Gastrocnemius medialis (tissue), 4 donors: ENCODE measurements at regions not wholly inside any gene's neighbourhood (a gene's known extent, or its start where the extent isn't known, plus 50 kb on each side); places are given as distances from the start of the nearest gene placed in this dataset.

Experiments used
- ATAC-seq, 2 donors: fragments of 150-250 bp; one replicate each; pipeline ENCODE4 v1.9.1; 2016
- DNase-seq, 2 donors: peaks; one replicate each; pipeline ENCODE4 v3.0.0-alpha.2; 2019
- H3K27ac ChIP-seq, 4 donors: fragments of 200-600 bp; sonication (generic); 1 replicate in 1 of 4; 2 replicates in 3 of 4; pipeline ENCODE4 v1.5.1; 2016 to 2018; ENCODE audit warnings: mild to moderate bottlenecking in 2 of 4, moderate library complexity in 1 of 4
- H3K27me3 ChIP-seq, 3 donors: fragments of 200-600 bp; sonication (generic) in 2 of 3; 1 replicate in 1 of 3; 2 replicates in 2 of 3; pipeline versions ENCODE4 v1.5.1 to v1.6.0; 2016 to 2019; ENCODE audit warnings: mild to moderate bottlenecking in 1 of 3, moderate library complexity in 1 of 3
- H3K36me3 ChIP-seq, 2 donors: fragments of 200-600 bp; sonication (generic) in 1 of 2; one replicate each; pipeline ENCODE4 v1.5.1; 2017 to 2018
- H3K4me1 ChIP-seq, 2 donors: fragments of 200-600 bp; sonication (generic) in 1 of 2; one replicate each; pipeline ENCODE4 v1.5.1; 2016 to 2017; ENCODE audit warnings: mild to moderate bottlenecking in 2 of 2
- H3K4me3 ChIP-seq, 4 donors: fragments of 200-600 bp; sonication (generic) in 3 of 4; 1 replicate in 1 of 4; 2 replicates in 3 of 4; pipeline ENCODE4 v1.5.1; 2016 to 2019; ENCODE audit warnings: mild to moderate bottlenecking in 2 of 4
- H3K9me3 ChIP-seq, 3 donors: fragments of 200-600 bp; sonication (generic) in 2 of 3; 1 replicate in 1 of 3; 2 replicates in 2 of 3; pipeline ENCODE4 v1.5.1; 2016 to 2019
- CTCF ChIP-seq, 5 experiments: fragments of 450-650 bp in 3 of 5; fragments of 200-600 bp in 2 of 5; sonication (generic) in 2 of 5; IDR thresholded peaks in 4 of 5; conservative IDR thresholded peaks in 1 of 5; 1 replicate in 4 of 5; 2 replicates in 1 of 5; pipeline ENCODE4 v1.5.1; 2016 to 2019; ENCODE audit warnings: antibody characterized with exemption in 5 of 5, mild to moderate bottlenecking in 3 of 5, moderate library complexity in 3 of 5
- POLR2A ChIP-seq, 2 donors: fragments of 450-650 bp; IDR thresholded peaks; one replicate each; pipeline ENCODE4 v1.6.1; 2017; ENCODE audit warnings: antibody characterized with exemption in 2 of 2, mild to moderate bottlenecking in 2 of 2, moderate library complexity in 2 of 2
- in situ Hi-C, 4 donors: fragments of 200-750 bp; cut with MboI; loops; one replicate each; pipeline versions ENCODE4 v1.15.0 to v1.8.0; 2017; ENCODE audit warnings: low sequenced_read_pairs in 4 of 4
- intact Hi-C: fragments of 100-400 bp; cut with DNase I; formaldehyde crosslinking; loops from one replicate; pipeline ENCODE4 v1.15.1; 2023; ENCODE audit warnings: low total_unique reads

GRCh38 chr13:73960474-73960873 lies 173.7 kb downstream of the KLF12 start:
- in situ Hi-C loops: no loop called here
- no peaks in the 10 kb centered on the region for H3K27me3 ChIP-seq
- peaks cover 5 to 10% of the 10 kb centered on the region in 2 donors for H3K4me1 ChIP-seq
- no peaks in the 10 kb centered on the region for H3K36me3 ChIP-seq
- DNase-seq: no peak
- H3K27ac ChIP-seq: no peak overlapping the region
- no peaks in the 10 kb centered on the region for H3K9me3 ChIP-seq
- intact Hi-C loops: no loop called here
- TF ChIP-seq CTCF (IDR thresholded peaks at IDR 0.05 in 4 of 5, conservative IDR thresholded peaks at IDR 0.05 in 1 of 5): no peak
- no peak for TF ChIP-seq POLR2A (IDR thresholded peaks at IDR 0.05)
- no peak overlapping the region for H3K4me3 ChIP-seq
- ATAC-seq: no peak

DNA sequence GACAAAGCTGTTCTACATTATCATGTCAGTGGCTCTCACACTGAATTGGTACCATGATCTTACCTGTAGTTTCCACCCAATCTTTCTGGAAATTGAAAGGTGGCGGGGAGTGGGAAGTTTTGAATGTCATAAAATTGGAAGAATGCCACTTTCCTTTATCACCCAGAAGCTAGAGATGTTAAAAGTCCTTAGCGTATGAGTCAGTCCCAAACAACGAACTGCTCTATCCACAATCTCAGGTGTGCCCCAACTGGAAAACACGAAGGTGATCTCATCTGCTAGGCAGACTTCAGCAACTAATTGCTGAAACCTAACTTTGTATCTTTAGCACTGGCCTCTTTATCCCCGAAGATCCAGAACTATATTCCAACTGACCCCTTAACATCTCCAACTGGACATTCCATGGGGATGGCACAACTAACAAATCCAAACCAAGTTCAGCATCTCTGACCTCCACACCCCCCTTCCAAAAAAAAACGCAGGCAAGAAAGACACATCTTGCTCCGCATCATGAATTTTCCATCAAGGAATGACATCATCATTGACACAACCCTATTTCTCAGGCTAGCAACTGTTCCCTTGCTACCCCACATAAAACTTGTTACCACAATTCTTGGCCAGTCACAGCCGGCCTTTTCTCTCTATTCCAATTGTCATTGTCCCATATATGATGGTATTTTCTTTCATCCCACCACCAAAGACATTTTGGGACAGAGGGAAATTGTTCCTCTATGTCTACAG lies 175.4 kb downstream of the KLF12 start:
- Histone ChIP-seq H3K9me3 (no peaks in the 10 kb centered on the region), H3K36me3 (no peaks in the 10 kb centered on the region), H3K4me1 (peaks cover 7 to 13% of the 10 kb centered on the region in 2 donors), H3K27me3 (no peaks in the 10 kb centered on the region), H3K27ac (no peak overlapping the region), H3K4me3 (no peak overlapping the region)
- no peak for TF ChIP-seq POLR2A (IDR thresholded peaks at IDR 0.05)
- no peak for TF ChIP-seq CTCF (IDR thresholded peaks at IDR 0.05 in 4 of 5, conservative IDR thresholded peaks at IDR 0.05 in 1 of 5)
- no peak for DNase-seq
- intact Hi-C loops: no loop called here
- in situ Hi-C loops: no loop called here
- ATAC-seq: no peak

DNA sequence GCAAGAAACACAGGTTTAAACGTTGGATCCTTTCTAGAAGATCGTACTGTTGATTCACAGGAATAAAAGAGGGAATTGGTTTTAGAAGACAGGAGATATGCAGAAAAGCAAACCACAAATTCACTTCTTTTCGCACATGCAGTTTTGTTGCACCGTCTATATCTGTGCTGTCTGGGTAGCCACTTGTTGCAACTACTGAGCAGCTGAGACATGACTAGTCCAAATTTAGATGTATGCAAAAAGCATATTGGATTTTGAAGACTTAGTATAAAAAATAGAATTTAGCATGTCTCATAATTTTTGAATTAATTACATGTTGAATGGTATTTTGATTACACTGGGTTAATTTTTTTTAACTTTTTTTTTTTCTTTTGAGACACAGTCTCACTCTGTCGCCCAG lies 176.3 kb downstream of the KLF12 start:
- TF ChIP-seq POLR2A (IDR thresholded peaks at IDR 0.05) (no peak), CTCF (IDR thresholded peaks at IDR 0.05 in 4 of 5, conservative IDR thresholded peaks at IDR 0.05 in 1 of 5) (no peak)
- H3K36me3 ChIP-seq: no peaks in the 10 kb centered on the region
- ATAC-seq (no peak), DNase-seq (no peak)
- H3K4me3 ChIP-seq: no peak overlapping the region
- in situ Hi-C loops (no loop called here), intact Hi-C loops (no loop called here)
- no peaks in the 10 kb centered on the region for H3K9me3 ChIP-seq
- no peak overlapping the region for H3K27ac ChIP-seq
- H3K4me1 ChIP-seq: peaks cover 7 to 13% of the 10 kb centered on the region in 2 donors
- no peaks in the 10 kb centered on the region for H3K27me3 ChIP-seq

GRCh38 chr13:73956795-73957408 lies 177.3 kb downstream of the KLF12 start:
- Histone ChIP-seq H3K27me3 (no peaks in the 10 kb centered on the region), H3K4me1 (peaks cover 7 to 13% of the 10 kb centered on the region in 2 donors), H3K4me3 (no peak overlapping the region), H3K27ac (no peak overlapping the region), H3K36me3 (no peaks in the 10 kb centered on the region), H3K9me3 (no peaks in the 10 kb centered on the region)
- ATAC-seq: no peak
- TF ChIP-seq POLR2A (IDR thresholded peaks at IDR 0.05): no peak
- TF ChIP-seq CTCF (IDR thresholded peaks at IDR 0.05 in 4 of 5, conservative IDR thresholded peaks at IDR 0.05 in 1 of 5): no peak
- no peak for DNase-seq
- in situ Hi-C loops (no loop called here), intact Hi-C loops (no loop called here)
